K562 (cell line): ENCODE measurements at regions not wholly inside any gene's neighbourhood (a gene's known extent, or its start where the extent isn't known, plus 50 kb on each side); places are given as distances from the start of the nearest gene placed in this dataset.

Experiments
- ATAC-seq: fragments of 200-7000 bp; cut with Tn5 transposase; 3 replicates; pipeline ENCODE4 v1.9.1; 2020; ENCODE audit warnings: moderate library complexity
- BruUV-seq: library from RNA; stranded (reverse); fragments of 400-500 nt; replicated peaks from 2 replicates; lab custom pipeline; 2021; lab: Mats Ljungman, UMichigan
- CTCF ChIA-PET: fragments of 300-600 bp; formaldehyde crosslinking; extraction: SDS; loops from one replicate; lab custom pipeline; 2021; ENCODE audit warnings: low intra/inter-chr PET ratio; lab: Yijun Ruan, JAX
- POLR2A ChIA-PET: fragments of 300-600, 350-650 bp; sonication (Branson Sonifier 250); formaldehyde crosslinking; extraction: SDS; loops from one replicate; lab custom pipeline; 2021; ENCODE audit warnings: antibody characterized with exemption, inconsistent platforms; lab: Yijun Ruan, JAX
- DNase-seq, 4 experiments: peaks; one replicate each; pipeline versions ENCODE4 v3.0.0 to v3.0.0-alpha.2; 2011 to 2018; ENCODE audit warnings: low spot score in 3 of 4, mixed read lengths in 3 of 4; ENCODE audit errors: extremely low read depth in 1 of 4
- FAIRE-seq: peaks from 2 replicates; lab custom pipeline; 2011; peaks lifted over from hg19 to GRCh38; lab: Jason Lieb, UNC
- H2AFZ ChIP-seq: 2 replicates; pipeline ENCODE4 v1.6.0; 2011; ENCODE audit warnings: low read depth, low read length, control low read depth, inconsistent platforms
- H3K27ac ChIP-seq: fragments of 200-600 bp; 3 replicates; pipeline ENCODE4 v1.8.0; 2011; ENCODE audit warnings: low read depth, mild to moderate bottlenecking, control low read depth, inconsistent platforms, low read length, moderate library complexity, mixed read lengths; ENCODE audit errors: extremely low read depth
- H3K27me3 ChIP-seq, 2 experiments: fragments of 300-600 bp in 1 of 2; 2 replicates in 1 of 2; 3 replicates in 1 of 2; pipeline versions ENCODE4 v1.6.0 to v1.8.0; 2011; ENCODE audit warnings: inconsistent platforms in 2 of 2, low read length in 2 of 2, mild to moderate bottlenecking in 1 of 2, mixed read lengths in 1 of 2, moderate library complexity in 1 of 2; ENCODE audit not compliant: control insufficient read depth in 2 of 2, insufficient read depth in 2 of 2
- H3K36me3 ChIP-seq: fragments of 300-600 bp; 3 replicates; pipeline ENCODE4 v1.8.0; 2011; ENCODE audit warnings: mild to moderate bottlenecking, low read length, inconsistent platforms; ENCODE audit not compliant: control insufficient read depth, insufficient read depth
- H3K4me1 ChIP-seq, 2 experiments: fragments of 200-600 bp in 1 of 2; replicated peaks in 1 of 2; 2 replicates in 1 of 2; 3 replicates in 1 of 2; pipeline versions ENCODE4 v1.5.1 to v1.8.0; 2011; ENCODE audit warnings: inconsistent platforms in 2 of 2, low read length in 2 of 2, mild to moderate bottlenecking in 1 of 2, mixed read lengths in 1 of 2, moderate library complexity in 1 of 2; ENCODE audit not compliant: control insufficient read depth in 2 of 2, insufficient read depth in 2 of 2
- H3K4me2 ChIP-seq: 2 replicates; pipeline ENCODE4 v1.6.1; 2011; ENCODE audit warnings: low read length, control low read depth, inconsistent platforms, mixed read lengths; ENCODE audit not compliant: insufficient read depth
- H3K4me3 ChIP-seq: fragments of 200-600 bp; sonication (generic), shearing (Covaris generic); 2 replicates; pipeline ENCODE4 v1.5.1; 2016; ENCODE audit warnings: control low read depth, inconsistent platforms
- H3K79me2 ChIP-seq: fragments of 200-600 bp; 3 replicates; pipeline ENCODE4 v1.8.0; 2011; ENCODE audit warnings: low read length, inconsistent platforms; ENCODE audit not compliant: control insufficient read depth, insufficient read depth
- H3K9ac ChIP-seq, 2 experiments: 2 replicates each; pipeline versions ENCODE4 v1.6.0 to v1.6.1; 2011; ENCODE audit warnings: low read depth in 2 of 2, low read length in 2 of 2, control low read depth in 1 of 2, inconsistent platforms in 1 of 2, mild to moderate bottlenecking in 1 of 2, mixed read lengths in 1 of 2; ENCODE audit not compliant: insufficient read depth in 1 of 2
- H3K9me1 ChIP-seq: one replicate; pipeline ENCODE4 v1.6.0; 2011; ENCODE audit warnings: inconsistent platforms, mild to moderate bottlenecking, low read length, moderate library complexity; ENCODE audit not compliant: control insufficient read depth, insufficient read depth
- H3K9me3 ChIP-seq: replicated peaks from 2 replicates; pipeline ENCODE4 v1.5.1; 2011; ENCODE audit warnings: low read depth, low read length, inconsistent platforms; ENCODE audit not compliant: control insufficient read depth, insufficient read depth
- H4K20me1 ChIP-seq: replicated peaks from 2 replicates; pipeline ENCODE4 v1.6.1; 2011; ENCODE audit warnings: low read length, inconsistent platforms, mixed read lengths; ENCODE audit not compliant: control insufficient read depth, insufficient read depth
- EHMT2 ChIP-seq: fragments of 450-650 bp; IDR thresholded peaks from 2 replicates; pipeline ENCODE4 v1.6.1; 2018; ENCODE audit warnings: antibody characterized with exemption
- ILK ChIP-seq: fragments of 450-650 bp; IDR thresholded peaks from 2 replicates; pipeline ENCODE4 v1.6.1; 2016; ENCODE audit warnings: missing genetic modification characterization, low read depth, mild to moderate bottlenecking, missing compliant biosample characterization, moderate library complexity, borderline replicate concordance
- KLF13 ChIP-seq: fragments of 450-650 bp; IDR thresholded peaks from 2 replicates; pipeline ENCODE4 v1.6.1; 2016; ENCODE audit warnings: missing genetic modification characterization, low read depth, mild to moderate bottlenecking, missing compliant biosample characterization, moderate library complexity, borderline replicate concordance
- KLF6 ChIP-seq: fragments of 250-450 bp; sonication (Bioruptor Pico); IDR thresholded peaks from 2 replicates; pipeline ENCODE4 v1.4.0; 2020; ENCODE audit warnings: mild to moderate bottlenecking, moderate library complexity, borderline replicate concordance
- L3MBTL2 ChIP-seq: fragments of 450-650 bp; IDR thresholded peaks from 2 replicates; pipeline ENCODE4 v1.6.1; 2016; ENCODE audit warnings: mild to moderate bottlenecking, moderate library complexity
- NR2F6 ChIP-seq: fragments of 450-650 bp; formaldehyde crosslinking; IDR thresholded peaks from 2 replicates; pipeline ENCODE4 v1.4.0; 2020; ENCODE audit warnings: mild to moderate bottlenecking
- POLR2H ChIP-seq: IDR thresholded peaks from 2 replicates; pipeline ENCODE4 v1.6.1; 2016; ENCODE audit warnings: missing genetic modification characterization, low read depth, mild to moderate bottlenecking, control low read depth, missing compliant biosample characterization, moderate library complexity
- POLR3A ChIP-seq: IDR thresholded peaks from 2 replicates; pipeline ENCODE4 v1.6.1; 2011; ENCODE audit warnings: borderline replicate concordance, mild to moderate bottlenecking, moderate library complexity; ENCODE audit not compliant: insufficient read length, insufficient read depth; ENCODE audit errors: extremely low read depth
- RBM39 ChIP-seq: fragments of 200-400 bp; formaldehyde crosslinking; optimal IDR thresholded peaks from 2 replicates; pipeline ENCODE3; 2018; ENCODE audit warnings: low read depth, low read length
- RFX5 ChIP-seq: IDR thresholded peaks from 2 replicates; pipeline ENCODE4 v1.6.1; 2011; ENCODE audit warnings: low read depth, mild to moderate bottlenecking, improper control_type of control experiment, low read length
- SMC3 ChIP-seq: conservative IDR thresholded peaks from 2 replicates; pipeline ENCODE4 v1.6.1; 2011; ENCODE audit warnings: low read depth, low read length, improper control_type of control experiment; ENCODE audit not compliant: insufficient read depth
- TBL1XR1 ChIP-seq, 2 experiments: IDR thresholded peaks; 2 replicates each; pipeline ENCODE4 v1.6.1; 2012; ENCODE audit warnings: improper control_type of control experiment in 2 of 2, low read length in 2 of 2, mild to moderate bottlenecking in 1 of 2
- TFAM ChIP-seq: fragments of 250-450 bp; sonication (Bioruptor Pico); conservative IDR thresholded peaks from 2 replicates; pipeline ENCODE4 v1.5.0; 2021; ENCODE audit warnings: mild to moderate bottlenecking, moderate library complexity
- YBX1 ChIP-seq: fragments of 450-650 bp; IDR thresholded peaks from 2 replicates; pipeline ENCODE4 v1.7.1; 2016; ENCODE audit warnings: mild to moderate bottlenecking
- WGBS: fragments of 100-300 bp; shearing (Covaris generic); methylation state at CpG from one replicate; pipeline ENCODE4 v1.1.6; 2016; ENCODE audit warnings: low coverage, mixed read lengths; ENCODE audit not compliant: insufficient coverage; ENCODE audit errors: missing lambda C conversion rate; 5-methylcytosine and 5-hydroxymethylcytosine counted together
- in situ Hi-C: fragments of 300-500 bp; cut with MboI; formaldehyde crosslinking; loops from 4 replicates; pipeline ENCODE4 v1.15.0; 2018; ENCODE audit warnings: inconsistent platforms, mixed read lengths
- intact Hi-C: fragments of 100-400 bp; cut with micrococcal nuclease; formaldehyde crosslinking; loops from 2 replicates; pipeline ENCODE4 v1.14.2; 2022
- TF ChIP-seq, protein P1 (sequence below): sonication (generic); formaldehyde crosslinking; IDR thresholded peaks from 2 replicates; pipeline ENCODE4 v1.8.1; 2023; ENCODE audit warnings: mild to moderate bottlenecking, missing genetic modification reagents
- TF ChIP-seq, protein P2 (sequence below): fragments of 250-450 bp; sonication (Bioruptor Pico); IDR thresholded peaks from 2 replicates; pipeline ENCODE4 v1.5.0; 2021; ENCODE audit warnings: mild to moderate bottlenecking, moderate library complexity

DNA sequence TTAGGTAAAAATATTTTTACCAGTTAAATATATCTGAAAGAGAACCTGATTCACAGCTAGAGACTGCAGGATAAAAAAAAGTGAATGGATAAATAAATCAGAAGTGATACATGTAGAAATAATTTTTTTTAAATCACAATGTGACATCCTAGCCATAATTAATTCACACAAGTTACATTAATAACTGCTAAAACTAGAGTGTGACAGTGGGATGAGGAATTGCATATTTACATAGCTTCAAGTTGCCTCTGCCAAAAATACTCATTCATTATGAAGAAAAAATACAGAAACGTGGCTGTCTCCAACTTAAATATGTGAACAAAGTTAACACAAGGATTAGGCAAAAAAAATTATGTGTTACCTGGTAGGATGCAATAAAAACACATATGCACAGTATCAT is 473.5 kb upstream of the SEMA3A start:
- 5% methylated on average over 1 of the region's 1 CpG for WGBS
- no peaks in the 10 kb centered on the region for H3K79me2 ChIP-seq
- FAIRE-seq (no peak), DNase-seq (no peak), ATAC-seq (no peak)
- H3K9me1 ChIP-seq = no peaks in the 10 kb centered on the region
- no peak overlapping the region for H3K9ac ChIP-seq
- no peak overlapping the region for H3K4me3 ChIP-seq
- no peaks in the 10 kb centered on the region for H3K36me3 ChIP-seq
- no peak overlapping the region for H3K27ac ChIP-seq
- H3K27me3 ChIP-seq = no peaks in the 10 kb centered on the region
- BruUV-seq = no TSS peak
- H4K20me1 ChIP-seq = no peaks in the 10 kb centered on the region
- CTCF ChIA-PET = no interaction called here
- in situ Hi-C loops = no loop called here
- H3K9me3 ChIP-seq = no peaks in the 10 kb centered on the region
- H3K4me1 ChIP-seq = peaks cover 0 to 7% of the 10 kb centered on the region in 2 experiments; a peak in 2 of 5 replicates
- intact Hi-C loops = no loop called here
- POLR2A ChIA-PET = no interaction called here
- TF ChIP-seq TBL1XR1 (IDR thresholded peaks at IDR 0.05; ENCODE audit: low read length in 2 of 2) = no peak
- no peak for TF ChIP-seq EHMT2
- TF ChIP-seq POLR3A = no peak
- TF ChIP-seq ILK (tag) = no peak
- no peak for TF ChIP-seq TFAM
- TF ChIP-seq, protein P1, sequence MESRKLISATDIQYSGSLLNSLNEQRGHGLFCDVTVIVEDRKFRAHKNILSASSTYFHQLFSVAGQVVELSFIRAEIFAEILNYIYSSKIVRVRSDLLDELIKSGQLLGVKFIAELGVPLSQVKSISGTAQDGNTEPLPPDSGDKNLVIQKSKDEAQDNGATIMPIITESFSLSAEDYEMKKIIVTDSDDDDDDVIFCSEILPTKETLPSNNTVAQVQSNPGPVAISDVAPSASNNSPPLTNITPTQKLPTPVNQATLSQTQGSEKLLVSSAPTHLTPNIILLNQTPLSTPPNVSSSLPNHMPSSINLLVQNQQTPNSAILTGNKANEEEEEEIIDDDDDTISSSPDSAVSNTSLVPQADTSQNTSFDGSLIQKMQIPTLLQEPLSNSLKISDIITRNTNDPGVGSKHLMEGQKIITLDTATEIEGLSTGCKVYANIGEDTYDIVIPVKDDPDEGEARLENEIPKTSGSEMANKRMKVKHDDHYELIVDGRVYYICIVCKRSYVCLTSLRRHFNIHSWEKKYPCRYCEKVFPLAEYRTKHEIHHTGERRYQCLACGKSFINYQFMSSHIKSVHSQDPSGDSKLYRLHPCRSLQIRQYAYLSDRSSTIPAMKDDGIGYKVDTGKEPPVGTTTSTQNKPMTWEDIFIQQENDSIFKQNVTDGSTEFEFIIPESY = no peak
- no peak for TF ChIP-seq NR2F6 (CRISPR knock-in tag)
- TF ChIP-seq KLF6 (CRISPR knock-in tag) = no peak
- TF ChIP-seq SMC3 = no peak
- no peak for TF ChIP-seq POLR2H (tag)
- no peak for TF ChIP-seq RFX5
- no peak for TF ChIP-seq RBM39
- TF ChIP-seq YBX1 = no peak
- no peak for TF ChIP-seq L3MBTL2
- TF ChIP-seq, protein P2, sequence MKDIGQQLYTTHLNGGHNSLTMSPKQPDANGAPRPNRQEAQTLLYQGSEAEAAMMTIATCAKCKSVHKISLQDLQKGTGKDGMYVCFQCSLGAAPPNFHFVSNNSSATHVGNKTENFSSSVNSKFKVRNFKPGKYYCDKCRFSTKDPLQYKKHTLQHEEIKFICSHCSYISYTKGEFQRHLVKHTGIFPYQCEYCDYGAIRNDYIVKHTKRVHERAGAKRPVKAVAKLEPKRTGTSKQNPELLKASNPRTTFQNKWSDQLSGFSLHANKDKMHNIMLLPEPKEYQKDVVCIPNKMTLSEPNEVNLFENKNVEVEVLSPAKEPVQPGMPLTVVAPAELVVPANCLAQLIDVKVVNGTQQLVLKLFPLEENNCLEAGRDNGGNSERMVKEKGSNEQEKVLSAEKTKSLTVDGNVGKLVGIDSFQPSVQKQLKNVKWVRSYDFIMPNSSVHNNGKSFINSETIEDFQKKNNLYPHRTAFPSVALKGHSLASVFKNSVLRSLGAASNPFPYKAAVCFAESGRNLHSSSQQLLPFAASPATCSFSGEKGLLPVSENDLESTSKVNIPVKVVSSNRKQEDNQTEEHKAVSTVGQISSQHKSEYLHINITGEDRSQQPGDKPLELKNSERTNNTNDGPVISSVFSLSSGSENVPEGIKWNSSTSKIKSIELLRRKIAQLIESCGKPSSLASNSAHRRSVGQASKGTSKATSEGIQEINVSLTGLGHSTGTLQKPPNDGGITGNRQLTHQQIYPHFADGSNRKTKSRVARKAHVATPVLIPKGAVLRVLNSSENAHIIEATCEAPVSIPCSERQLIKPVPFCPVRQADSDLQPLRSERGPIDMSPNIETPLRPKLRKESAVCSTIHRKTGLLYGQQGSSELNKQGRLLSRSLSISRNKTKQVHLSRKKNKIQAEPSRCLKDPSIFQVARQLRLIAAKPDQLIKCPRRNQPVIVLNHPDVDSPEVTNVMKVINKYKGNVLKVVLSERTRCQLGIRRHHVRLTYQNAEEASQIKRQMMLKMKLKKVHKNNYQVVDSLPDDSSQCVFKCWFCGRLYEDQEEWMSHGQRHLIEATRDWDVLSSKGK (CRISPR knock-in tag) = no peak
- TF ChIP-seq KLF13 (tag) = no peak
- no peak overlapping the region for H2AFZ ChIP-seq
- H3K4me2 ChIP-seq = no peak overlapping the region
